ES-I3 (cell line): ENCODE measurements at regions not wholly inside any gene's neighbourhood (a gene's known extent, or its start where the extent isn't known, plus 50 kb on each side); places are given as distances from the start of the nearest gene placed in this dataset.

Source experiments
- H3K36me3 ChIP-seq: 2 replicates; pipeline ENCODE4 v1.6.1; 2013; ENCODE audit warnings: mild to moderate bottlenecking, low read length, control low read depth, moderate library complexity; ENCODE audit not compliant: insufficient read depth
- H3K4me1 ChIP-seq: 2 replicates; pipeline ENCODE4 v1.6.1; 2013; ENCODE audit warnings: mild to moderate bottlenecking, control low read depth, low read length; ENCODE audit not compliant: insufficient read depth
- H3K9ac ChIP-seq: 2 replicates; pipeline ENCODE4 v1.6.1; 2013; ENCODE audit warnings: low read depth, mild to moderate bottlenecking, low read length, moderate library complexity
- H3K9me3 ChIP-seq: 2 replicates; pipeline ENCODE4 v1.6.1; 2013; ENCODE audit warnings: mild to moderate bottlenecking, low read length, moderate library complexity; ENCODE audit not compliant: control insufficient read depth, insufficient read depth

DNA sequence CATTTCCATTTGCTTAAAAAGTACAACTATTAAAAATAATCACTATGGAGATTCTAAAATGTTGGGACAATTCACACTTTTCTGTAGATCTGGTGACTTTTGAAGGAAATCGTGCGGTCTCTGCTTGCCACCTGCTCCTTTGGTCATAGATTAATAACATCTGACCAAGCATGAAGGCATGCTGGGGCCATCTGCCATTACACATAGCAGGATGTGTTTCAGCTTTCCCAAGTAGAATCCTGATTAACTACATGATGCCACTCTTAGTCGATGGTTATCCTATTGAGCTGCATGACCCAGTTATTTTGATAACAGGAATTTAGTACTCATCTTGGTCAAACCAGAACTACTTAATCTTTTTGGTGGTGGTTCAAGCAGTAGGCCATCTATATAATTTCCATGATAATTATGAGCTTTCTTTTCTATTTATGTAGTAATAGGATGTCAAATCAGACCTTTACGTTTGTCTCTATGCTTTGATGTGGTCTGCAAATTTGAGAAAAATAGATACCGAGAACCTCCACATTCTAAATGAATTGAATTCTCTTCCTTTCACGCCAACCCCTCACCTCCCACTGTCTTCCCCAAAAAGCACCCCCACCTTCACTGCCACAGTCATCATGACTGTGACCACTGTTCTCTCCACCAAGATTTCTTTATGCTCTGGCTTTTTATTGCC is 158.1 kb downstream of the DIPK2A start:
- no peaks in the 10 kb centered on the region for H3K9me3 ChIP-seq
- no peaks in the 10 kb centered on the region for H3K36me3 ChIP-seq
- no peak overlapping the region for H3K9ac ChIP-seq
- H3K4me1 ChIP-seq, result peaks cover 11% of the 10 kb centered on the region; the same call in 1 of the 2 replicates

DNA sequence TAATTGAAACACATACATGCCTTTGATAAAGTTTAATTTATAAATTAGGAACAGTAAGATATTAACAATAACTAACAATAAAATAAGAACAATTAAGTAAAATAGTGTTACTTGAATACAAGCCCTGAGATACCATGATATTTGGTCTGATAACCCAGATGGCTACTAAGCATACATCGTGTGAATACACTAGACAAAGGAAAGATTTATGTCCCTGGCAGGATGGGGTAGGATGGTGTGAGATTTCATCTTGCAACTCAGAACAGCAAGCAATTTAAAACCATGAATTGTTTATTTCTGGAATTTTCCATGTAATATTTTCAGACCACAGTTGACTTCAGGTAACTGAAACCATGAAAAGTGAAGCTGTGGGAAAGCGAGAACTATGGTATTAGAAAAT is 169.5 kb downstream of the DIPK2A start:
- Histone ChIP-seq H3K9ac (no peak overlapping the region), H3K4me1 (no peaks in the 10 kb centered on the region), H3K9me3 (no peaks in the 10 kb centered on the region), H3K36me3 (no peaks in the 10 kb centered on the region)

DNA sequence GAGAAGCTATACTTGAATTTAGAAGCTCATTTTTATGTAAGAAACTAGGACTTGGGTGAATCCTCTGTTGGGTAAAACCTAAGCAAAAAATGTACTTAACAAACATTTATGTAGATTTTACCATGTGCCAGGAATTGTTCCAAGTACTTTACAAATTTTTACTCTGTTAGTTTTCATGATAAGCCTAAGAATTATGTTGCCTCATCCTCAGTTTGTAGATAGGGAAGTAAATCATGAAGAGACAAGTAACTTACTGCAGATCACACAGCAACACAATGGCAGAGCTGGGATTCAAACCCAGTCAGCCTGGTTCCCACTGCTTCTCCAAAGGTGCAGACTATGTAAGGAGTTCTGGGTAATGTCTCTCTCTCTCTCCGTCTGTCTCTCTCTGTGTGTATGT is 169.9 kb downstream of the DIPK2A start:
- no peaks in the 10 kb centered on the region for H3K9me3 ChIP-seq
- no peak overlapping the region for H3K9ac ChIP-seq
- H3K4me1 ChIP-seq, result no peaks in the 10 kb centered on the region
- H3K36me3 ChIP-seq, result no peaks in the 10 kb centered on the region

DNA sequence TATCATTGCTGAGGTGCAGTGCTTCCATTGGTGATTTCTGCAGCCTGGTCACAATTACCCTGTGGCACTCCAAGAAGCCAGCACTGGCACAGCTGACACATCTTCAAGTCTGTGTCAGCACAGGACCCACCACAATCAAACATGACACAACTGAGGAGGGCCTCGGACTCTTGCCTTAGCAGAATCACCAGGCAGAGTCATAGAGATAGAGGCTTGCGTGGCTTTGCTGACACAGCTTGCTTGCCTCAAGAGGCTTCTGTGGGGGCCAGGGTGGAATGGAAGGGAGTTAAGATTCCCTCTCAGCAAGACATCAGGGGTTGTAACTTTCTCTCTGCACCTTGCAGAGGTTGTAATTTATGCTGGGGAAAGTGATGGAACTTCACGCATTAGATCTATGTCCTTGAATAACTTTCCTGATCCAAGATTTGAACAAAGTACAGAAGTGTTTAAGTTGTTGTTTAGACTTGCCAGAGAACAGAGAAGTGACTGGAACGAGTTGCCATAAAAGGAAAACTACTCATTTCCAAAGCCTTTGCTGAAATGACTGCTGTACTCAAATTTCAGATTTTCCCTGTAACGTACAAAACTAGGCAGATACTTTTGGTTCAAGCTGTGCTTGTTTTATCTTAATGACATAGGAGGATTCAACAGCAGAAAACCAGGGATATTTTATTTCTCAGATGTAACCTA is 170.7 kb downstream of the DIPK2A start:
- Histone ChIP-seq H3K9me3 (no peaks in the 10 kb centered on the region), H3K4me1 (no peaks in the 10 kb centered on the region), H3K36me3 (no peaks in the 10 kb centered on the region), H3K9ac (no peak overlapping the region)

DNA sequence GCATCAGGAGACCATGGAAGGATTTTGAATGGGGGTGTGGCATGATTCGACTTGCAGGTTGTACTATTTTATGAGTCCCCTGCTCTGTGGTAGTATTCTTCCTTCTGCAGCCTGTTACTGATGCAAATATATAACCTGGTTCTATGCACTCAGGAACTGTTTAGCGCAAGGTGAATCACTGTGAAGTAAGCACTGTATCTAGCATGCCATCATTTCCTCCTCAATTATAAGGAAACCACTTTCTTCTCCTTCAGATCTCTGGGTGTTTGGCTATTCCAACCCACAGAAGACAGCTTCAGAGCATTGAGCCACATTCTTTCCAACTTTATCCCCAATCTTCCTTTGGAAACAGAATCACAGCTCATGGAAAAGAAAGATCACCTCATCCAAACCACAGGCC is 176.7 kb downstream of the DIPK2A start:
- no peak overlapping the region for H3K9ac ChIP-seq
- H3K9me3 ChIP-seq, result no peaks in the 10 kb centered on the region
- H3K36me3 ChIP-seq, result no peaks in the 10 kb centered on the region
- H3K4me1 ChIP-seq, result no peaks in the 10 kb centered on the region

GRCh38 chr3:144151983-144152382 is 180.4 kb downstream of the DIPK2A start:
- Histone ChIP-seq H3K9me3 (no peaks in the 10 kb centered on the region), H3K4me1 (no peaks in the 10 kb centered on the region), H3K36me3 (no peaks in the 10 kb centered on the region), H3K9ac (no peak overlapping the region)

DNA sequence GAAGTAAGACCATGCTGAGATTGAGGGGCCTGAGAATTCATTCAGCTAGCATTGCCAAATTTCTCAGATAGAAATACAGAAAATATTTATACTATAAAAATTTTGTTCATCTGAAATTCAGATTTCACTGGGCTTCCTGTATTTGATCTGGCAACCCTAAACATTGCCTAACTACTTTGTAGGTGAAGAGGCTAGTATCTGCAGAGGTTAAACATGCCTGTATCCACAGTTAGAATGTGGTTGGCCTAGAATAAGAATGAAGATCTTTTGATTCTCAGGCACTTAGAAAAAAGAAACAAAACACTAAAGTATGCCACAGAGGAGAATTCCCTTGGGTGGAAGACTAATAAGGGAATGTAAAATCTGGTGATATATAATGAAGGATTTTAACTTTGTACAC is 189.0 kb downstream of the DIPK2A start:
- Histone ChIP-seq H3K4me1 (no peaks in the 10 kb centered on the region), H3K9ac (no peak overlapping the region)

GRCh38 chr3:144162042-144162441 is 190.4 kb downstream of the DIPK2A start:
- no peaks in the 10 kb centered on the region; the same call in 1 of the 2 replicates for H3K9me3 ChIP-seq
- H3K9ac ChIP-seq, result no peak overlapping the region
- H3K36me3 ChIP-seq, result no peaks in the 10 kb centered on the region
- no peaks in the 10 kb centered on the region for H3K4me1 ChIP-seq

More for the DNA sequence above, 189.0 kb downstream of the DIPK2A start:
- H3K9me3 ChIP-seq, result no peaks in the 10 kb centered on the region; the same call in 1 of the 2 replicates
- no peaks in the 10 kb centered on the region for H3K36me3 ChIP-seq

GRCh38 chr3:144164352-144164751 is 192.7 kb downstream of the DIPK2A start:
- Histone ChIP-seq H3K9ac (no peak overlapping the region), H3K36me3 (no peaks in the 10 kb centered on the region), H3K9me3 (no peaks in the 10 kb centered on the region; the same call in 1 of the 2 replicates), H3K4me1 (no peaks in the 10 kb centered on the region)

DNA sequence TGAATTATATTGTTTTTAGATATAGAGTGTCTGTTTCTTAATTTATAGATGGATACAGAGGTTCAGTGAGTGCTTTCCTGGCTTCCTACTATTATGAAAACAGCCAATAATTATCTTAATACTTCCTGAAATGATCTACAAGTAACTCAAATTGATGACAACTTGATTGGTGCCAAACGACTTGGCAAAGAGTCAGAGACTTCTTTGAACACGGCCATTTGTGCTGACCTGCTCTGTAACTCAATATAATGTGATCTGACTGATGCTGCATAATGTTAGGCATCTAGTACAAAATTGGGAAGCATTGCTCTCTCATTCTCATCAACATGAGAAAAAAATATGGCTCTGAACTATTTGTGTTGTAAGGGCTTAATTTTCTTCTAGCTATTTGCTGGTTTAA is 193.9 kb downstream of the DIPK2A start:
- Histone ChIP-seq H3K4me1 (no peaks in the 10 kb centered on the region), H3K9ac (no peak overlapping the region), H3K36me3 (no peaks in the 10 kb centered on the region), H3K9me3 (no peaks in the 10 kb centered on the region)

DNA sequence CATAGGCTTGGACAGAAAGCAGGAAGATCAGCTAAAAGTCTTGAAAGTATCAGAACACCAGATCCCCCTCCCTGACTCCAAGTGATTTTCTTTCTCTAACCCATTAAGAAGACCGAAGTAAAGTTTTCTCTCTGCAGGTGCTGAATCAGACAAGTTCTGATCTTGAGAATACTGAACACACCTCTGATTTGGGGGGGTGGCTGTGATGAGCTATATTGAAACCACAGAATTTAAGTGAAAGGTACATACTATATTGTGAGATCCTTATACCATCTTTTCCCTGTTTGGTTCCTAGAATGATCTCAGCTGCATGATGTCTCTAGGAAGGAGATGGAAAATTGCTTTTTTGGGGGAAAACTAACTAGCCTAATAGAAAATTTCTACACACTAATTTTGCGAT is 196.0 kb downstream of the DIPK2A start:
- Histone ChIP-seq H3K36me3 (no peaks in the 10 kb centered on the region), H3K4me1 (no peaks in the 10 kb centered on the region), H3K9ac (no peak overlapping the region), H3K9me3 (no peaks in the 10 kb centered on the region)

- no peaks in the 10 kb centered on the region for H3K9me3 ChIP-seq
- no peak overlapping the region for H3K9ac ChIP-seq
- no peaks in the 10 kb centered on the region for H3K4me1 ChIP-seq
These were observed 201.9 kb downstream of the DIPK2A start for GRCh38 chr3:144173491-144173890.

DNA sequence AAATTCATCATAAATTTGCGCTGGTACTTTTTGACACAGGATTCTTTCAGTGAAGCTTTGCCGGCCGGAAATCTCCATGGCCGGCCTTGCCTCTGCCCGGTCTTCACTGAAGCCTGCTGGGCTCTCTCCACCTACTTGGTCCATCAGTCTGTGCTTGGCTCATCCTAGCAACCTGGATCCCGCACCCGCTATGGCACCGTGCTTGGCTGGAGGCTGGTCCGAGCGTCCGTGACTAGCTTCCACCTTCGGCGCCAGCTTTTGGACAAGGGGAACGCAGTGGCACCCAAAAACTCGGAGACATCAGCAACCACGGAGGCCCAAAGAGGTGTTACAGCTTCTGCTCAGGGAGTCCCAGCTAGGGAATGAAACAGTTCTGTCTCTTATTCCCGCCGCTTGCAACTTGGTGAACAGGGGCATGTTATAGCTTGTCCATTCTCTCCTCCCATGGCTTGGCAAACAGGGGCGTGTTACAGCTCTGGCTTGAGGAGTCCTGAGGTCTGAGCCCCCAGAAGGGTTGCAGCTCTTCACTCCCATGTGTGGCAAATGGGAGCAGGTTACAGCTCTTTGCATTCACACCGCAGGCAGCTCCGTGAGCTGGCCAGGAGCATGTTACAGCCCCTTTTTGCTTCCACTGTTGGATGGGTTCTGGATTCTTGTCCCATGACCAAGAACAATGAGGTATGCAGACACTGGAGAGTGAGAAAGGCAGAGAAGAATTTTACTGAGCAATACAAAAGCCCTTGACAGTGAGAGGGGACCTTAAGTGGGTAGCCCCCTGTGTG is 204.2 kb downstream of the DIPK2A start:
- H3K9me3 ChIP-seq, result no peaks in the 10 kb centered on the region
- no peaks in the 10 kb centered on the region for H3K4me1 ChIP-seq
- no peaks in the 10 kb centered on the region for H3K36me3 ChIP-seq
- H3K9ac ChIP-seq, result no peak overlapping the region

More at GRCh38 chr3:144173491-144173890, 201.9 kb downstream of the DIPK2A start:
- H3K36me3 ChIP-seq, result no peaks in the 10 kb centered on the region

GRCh38 chr3:144177649-144178048 is 206.0 kb downstream of the DIPK2A start:
- H3K4me1 ChIP-seq, result no peaks in the 10 kb centered on the region
- no peaks in the 10 kb centered on the region for H3K36me3 ChIP-seq
- no peak overlapping the region for H3K9ac ChIP-seq
- no peaks in the 10 kb centered on the region for H3K9me3 ChIP-seq
